GM21528 (cell line): ENCODE measurements at regions not wholly inside any gene's neighbourhood (a gene's known extent, or its start where the extent isn't known, plus 50 kb on each side); places are given as distances from the start of the nearest gene placed in this dataset.
A peak's percentile ranks its signal among the peaks of the same experiment; 100 is the strongest.
"Not testable (repeated sequence)": the region's sequence is repeated elsewhere in the genome, so short reads cannot be mapped to it uniquely, and the experiment has no call there.

Source experiments
- ATAC-seq: cut with Tn5 transposase; IDR thresholded peaks from one replicate; pipeline ENCODE4 v1.9.1; 2021; ENCODE audit warnings: mild to moderate bottlenecking, moderate library complexity; ENCODE audit not compliant: unreplicated experiment, low FRiP score

DNA sequence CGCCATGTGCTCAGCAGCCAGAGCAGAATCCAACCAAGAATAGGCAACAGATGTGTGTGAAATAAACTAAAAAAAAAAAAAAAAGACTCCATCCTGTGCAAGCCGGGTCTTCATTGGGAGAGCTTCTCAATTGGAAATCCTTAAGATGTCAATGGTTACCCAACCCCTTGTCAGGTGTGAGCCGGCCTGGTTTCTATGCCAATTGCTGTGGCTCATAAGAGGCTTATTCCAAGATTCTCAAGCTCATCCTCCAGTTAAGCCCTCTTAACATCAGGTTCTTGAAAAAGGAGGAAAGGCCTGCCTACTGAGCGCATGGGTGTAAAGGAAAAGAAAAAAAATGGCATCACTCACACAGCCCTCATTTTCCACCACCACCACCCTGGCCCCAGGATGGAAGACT, 1084.6 kb downstream of the UQCRFS1 start:
- no peak for ATAC-seq

GRCh38 chr19:28126135-28126898, 1086.6 kb downstream of the UQCRFS1 start:
- ATAC-seq, result no peak

DNA sequence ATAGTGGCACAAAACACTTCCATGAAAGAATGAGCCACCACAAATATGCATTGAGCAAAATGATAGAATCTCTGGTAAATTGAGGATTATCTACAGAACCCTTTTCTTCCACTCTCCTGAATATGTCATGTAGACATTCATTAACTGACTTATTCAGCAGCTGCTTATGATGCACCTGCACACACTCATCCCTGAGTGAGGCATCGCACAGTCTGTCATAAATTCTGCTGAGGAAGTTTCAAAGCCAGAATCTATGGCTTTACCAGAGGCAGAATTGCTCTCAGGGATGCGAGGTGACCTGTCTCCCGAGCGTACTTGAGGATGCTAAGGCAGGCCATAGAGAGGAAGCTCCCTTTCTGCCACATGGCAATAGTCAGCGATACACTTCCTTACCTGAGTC, 1090.2 kb downstream of the UQCRFS1 start:
- ATAC-seq, result no peak

- no peak for ATAC-seq
Measured at GRCh38 chr19:28118235-28118634, 1094.7 kb downstream of the UQCRFS1 start.

GRCh38 chr19:28117143-28117542, 1095.8 kb downstream of the UQCRFS1 start:
- no peak for ATAC-seq

GRCh38 chr19:28116379-28116778, 1096.6 kb downstream of the UQCRFS1 start:
- ATAC-seq, result not testable (repeated sequence)

DNA sequence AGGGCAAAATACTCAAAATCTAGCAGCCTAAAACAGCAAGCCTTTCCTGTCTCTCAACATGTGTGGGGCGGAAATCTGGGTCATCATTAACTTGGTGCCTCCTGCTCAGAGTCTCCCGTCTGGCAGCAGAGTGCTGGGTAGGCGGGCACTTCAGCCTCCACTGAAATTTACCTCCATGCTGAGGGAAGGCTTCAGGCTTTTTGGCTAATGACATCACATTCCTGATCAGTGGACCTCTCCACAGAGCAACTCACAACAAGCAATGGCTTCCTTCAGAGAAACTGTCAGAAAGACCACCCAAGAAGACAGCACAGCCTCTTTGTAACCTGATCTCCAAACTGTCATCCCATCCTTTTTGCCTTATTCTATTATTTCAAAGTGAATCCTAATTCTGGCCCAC, 1109.0 kb downstream of the UQCRFS1 start:
- ATAC-seq, result no peak

DNA sequence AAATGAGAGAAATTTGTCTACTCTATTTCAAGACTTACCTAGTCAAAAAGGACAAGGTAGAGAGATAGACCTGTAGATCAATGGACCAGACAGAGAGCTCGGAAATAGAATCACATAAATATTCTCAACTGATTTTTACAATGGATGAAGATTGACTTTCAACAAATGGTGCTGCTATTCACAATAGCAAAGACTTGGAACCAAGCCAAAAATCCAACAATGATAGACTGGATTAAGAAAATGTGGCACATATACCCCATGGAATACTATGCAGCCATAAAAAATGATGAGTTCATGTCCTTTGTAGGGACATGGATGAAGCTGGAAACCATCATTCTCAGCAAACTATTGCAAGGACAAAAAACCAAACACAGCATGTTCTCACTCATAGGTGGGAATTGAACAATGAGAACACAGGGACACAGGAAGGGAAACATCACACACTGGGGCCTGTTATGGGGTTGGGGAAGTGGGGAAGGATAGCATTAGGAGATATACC, 1128.2 kb downstream of the UQCRFS1 start:
- not testable (repeated sequence) for ATAC-seq

- no peak for ATAC-seq
Measured at GRCh38 chr19:28076628-28077027, 1136.3 kb downstream of the UQCRFS1 start.

GRCh38 chr19:28075229-28075628, 1137.7 kb downstream of the UQCRFS1 start:
- peak; percentile 8 for ATAC-seq

DNA sequence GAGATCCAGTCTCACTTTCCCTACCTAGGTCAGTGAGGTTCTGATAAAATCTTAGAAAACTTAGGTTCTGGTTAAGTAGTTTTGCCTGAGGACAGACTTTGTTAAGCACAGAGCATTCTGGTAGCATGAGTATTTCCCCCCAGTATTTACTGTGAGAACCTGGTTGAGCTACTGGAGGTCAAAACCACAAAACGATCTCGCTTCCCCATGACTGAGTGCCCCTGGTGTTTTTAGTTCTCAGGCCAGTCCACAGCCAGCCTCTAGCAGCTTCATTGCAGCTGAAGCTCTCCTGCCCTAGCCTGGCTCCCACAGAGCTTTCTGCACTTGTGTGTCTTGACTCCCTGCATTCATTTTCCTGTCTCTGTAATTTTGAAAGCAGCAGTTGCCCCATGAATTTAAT, 1138.2 kb downstream of the UQCRFS1 start:
- peak; percentile 68 for ATAC-seq

- no peak for ATAC-seq
Measured at GRCh38 chr19:28067882-28068281, 1145.1 kb downstream of the UQCRFS1 start.

DNA sequence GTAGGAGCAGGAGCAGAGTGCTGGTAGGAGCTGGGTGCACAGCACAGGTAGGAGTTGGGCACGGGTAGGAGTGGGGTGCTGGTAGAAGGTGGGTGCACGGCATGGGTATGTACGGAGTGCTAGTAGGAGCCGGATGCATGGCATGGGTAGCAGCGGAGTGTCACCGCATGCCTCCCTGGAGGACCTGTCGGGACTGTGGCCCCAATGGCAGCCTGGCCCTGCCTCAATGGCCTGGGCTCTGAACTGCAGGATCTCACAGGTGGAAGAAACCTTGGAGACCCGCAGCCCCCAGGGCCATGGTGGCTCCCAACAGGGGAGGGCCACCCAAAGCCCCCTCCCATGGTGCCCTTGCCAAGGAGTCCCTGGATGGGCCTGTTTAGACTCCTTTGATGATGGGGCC, 1146.0 kb downstream of the UQCRFS1 start:
- ATAC-seq, result no peak

DNA sequence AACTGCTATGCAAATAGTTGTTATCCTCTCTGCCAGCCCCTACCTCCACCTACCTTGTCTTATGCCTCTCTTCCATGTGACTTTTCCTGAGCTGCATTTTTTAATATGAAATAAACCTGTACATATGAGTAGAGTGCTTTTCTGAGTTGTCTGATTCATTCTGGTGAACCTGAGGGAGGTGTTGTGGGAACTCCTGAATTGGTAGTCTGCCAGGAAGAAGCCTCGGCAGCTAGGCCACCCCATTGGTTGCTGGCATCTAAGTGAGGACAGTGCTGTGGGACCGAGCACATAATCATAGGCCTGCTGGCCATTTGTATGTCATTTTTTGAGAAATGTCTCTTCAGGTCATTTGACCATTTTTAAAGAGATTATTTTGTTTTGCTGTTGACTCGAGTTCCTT, 1146.8 kb downstream of the UQCRFS1 start:
- ATAC-seq, result no peak

GRCh38 chr19:28065026-28065425, 1147.9 kb downstream of the UQCRFS1 start:
- no peak for ATAC-seq

DNA sequence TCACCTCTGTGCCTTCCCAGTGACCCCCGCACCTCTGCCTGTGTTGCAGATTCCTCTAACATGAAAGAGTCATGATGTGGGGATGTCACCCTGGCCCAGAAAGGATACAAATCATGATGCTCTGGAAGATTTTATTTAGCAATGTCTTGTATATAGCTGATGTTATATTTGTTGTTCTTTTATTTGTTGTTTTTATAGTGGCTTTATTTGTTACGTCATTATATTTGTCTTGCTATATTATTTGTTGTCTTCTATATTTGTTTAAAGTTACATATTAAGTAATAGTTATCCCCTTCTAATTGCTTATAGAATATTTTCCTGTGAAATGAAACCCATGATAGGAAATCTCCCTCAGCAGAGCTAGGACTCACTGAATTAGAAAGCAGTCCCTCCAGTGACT, 1149.2 kb downstream of the UQCRFS1 start:
- ATAC-seq, result no peak

GRCh38 chr19:28061111-28061510, 1151.8 kb downstream of the UQCRFS1 start:
- ATAC-seq, result no peak

DNA sequence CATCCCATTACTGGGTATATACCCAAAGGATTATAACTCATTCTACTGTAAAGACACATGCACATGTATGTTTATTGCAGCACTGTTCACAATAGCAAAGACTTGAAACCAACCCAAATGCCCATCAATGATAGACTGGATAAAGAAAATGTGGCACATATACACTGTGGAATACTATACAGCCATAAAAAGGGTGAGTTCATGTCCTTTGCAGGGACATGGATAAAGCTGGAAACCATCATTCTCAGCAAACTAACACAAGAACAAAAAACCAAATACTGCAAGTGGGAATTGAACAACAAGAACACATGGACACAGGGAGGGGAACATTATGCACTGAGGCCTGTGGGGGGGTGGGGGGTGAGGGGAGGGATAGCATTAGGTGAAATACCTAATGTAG, 1155.9 kb downstream of the UQCRFS1 start:
- not testable (repeated sequence) for ATAC-seq

DNA sequence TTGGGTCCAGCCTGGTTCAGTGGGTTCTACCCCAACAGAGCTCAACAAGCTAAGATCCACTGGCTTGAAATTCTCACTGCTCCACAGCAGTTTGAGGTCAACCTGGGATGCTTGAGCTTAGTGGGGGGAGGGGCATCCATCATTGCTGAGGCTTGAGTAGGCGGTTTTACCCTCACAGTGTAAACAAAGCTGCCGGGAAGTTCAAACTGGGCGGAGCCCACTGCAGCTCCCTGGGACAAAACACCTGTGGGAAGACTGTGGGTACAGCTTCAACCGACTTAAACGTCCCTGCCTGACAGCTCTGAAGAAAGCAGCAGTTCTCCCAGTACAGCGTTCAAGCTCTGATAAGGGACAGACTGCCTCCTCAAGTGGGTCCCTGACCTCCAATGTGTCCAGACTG, 1161.9 kb downstream of the UQCRFS1 start:
- ATAC-seq, result no peak

DNA sequence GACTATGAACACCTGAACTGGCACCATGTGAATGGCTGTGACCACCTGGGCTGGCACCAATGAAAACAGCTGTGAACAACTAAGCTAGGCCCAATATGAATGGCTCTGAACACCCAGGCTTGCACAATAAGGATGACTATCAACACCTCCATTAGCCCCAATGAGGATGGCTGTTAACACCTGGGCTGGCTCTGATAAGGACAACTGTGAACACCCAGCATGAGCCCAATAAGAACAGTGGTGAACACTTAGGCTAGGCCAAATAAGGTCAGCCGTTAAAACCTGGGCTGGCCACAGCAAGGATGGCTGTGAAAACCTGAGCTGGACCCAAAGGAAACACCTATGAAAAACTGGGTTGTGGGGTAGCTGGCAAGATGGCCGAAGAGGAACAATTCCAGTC, 1163.1 kb downstream of the UQCRFS1 start:
- no peak for ATAC-seq

DNA sequence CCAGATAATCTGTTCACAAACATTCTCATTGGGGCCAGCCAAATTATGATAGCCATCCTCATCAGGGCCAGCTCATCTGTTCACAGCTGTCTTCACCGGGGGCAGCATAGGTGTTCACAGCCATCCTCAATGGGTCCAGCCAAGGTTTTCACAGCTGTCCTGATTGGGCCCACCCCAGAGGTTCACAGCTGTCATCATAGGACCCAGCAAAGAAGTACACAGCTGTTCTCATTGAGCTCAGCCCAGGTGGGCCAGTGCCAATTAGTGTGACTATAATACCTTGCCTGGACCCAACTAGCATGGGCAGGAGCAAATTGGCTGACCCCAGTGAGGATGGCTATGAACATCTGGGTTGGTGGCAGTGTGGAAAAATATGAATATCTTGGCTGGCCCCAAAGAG, 1166.0 kb downstream of the UQCRFS1 start:
- ATAC-seq, result no peak

DNA sequence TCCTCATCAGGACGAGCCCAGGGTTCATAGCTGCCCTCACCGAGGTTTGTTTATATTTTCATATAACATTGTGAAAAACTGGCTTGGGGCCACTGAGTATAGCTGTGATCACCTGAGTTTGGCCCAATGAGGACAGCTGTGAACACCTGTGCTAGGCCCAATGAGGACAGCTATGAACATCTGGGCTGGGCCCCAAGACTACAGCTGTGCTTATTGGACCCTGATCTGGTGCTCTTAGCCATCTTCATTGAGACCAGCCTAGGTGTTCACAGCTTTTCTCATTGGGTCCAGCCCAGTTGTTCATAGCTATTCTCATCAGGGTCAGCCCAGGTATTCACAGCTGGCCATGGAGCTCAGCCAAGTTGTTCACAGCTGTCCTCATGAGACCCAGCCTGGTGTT, 1167.3 kb downstream of the UQCRFS1 start:
- no peak for ATAC-seq
